ENCODE measurements at regions not wholly inside any gene's neighbourhood (a gene's known extent, or its start where the extent isn't known, plus 50 kb on each side); places are given as distances from the start of the nearest gene placed in this dataset.
"Not testable (repeated sequence)": the region's sequence is repeated elsewhere in the genome, so short reads cannot be mapped to it uniquely, and the experiment has no call there.

GRCh38 chr2:215793747-215794595 lies 219.4 kb downstream of the MREG start:
- DNase-seq = peak; percentile 65

GRCh38 chr2:215791481-215791937 lies 221.8 kb downstream of the MREG start:
- DNase-seq = no peak

DNA sequence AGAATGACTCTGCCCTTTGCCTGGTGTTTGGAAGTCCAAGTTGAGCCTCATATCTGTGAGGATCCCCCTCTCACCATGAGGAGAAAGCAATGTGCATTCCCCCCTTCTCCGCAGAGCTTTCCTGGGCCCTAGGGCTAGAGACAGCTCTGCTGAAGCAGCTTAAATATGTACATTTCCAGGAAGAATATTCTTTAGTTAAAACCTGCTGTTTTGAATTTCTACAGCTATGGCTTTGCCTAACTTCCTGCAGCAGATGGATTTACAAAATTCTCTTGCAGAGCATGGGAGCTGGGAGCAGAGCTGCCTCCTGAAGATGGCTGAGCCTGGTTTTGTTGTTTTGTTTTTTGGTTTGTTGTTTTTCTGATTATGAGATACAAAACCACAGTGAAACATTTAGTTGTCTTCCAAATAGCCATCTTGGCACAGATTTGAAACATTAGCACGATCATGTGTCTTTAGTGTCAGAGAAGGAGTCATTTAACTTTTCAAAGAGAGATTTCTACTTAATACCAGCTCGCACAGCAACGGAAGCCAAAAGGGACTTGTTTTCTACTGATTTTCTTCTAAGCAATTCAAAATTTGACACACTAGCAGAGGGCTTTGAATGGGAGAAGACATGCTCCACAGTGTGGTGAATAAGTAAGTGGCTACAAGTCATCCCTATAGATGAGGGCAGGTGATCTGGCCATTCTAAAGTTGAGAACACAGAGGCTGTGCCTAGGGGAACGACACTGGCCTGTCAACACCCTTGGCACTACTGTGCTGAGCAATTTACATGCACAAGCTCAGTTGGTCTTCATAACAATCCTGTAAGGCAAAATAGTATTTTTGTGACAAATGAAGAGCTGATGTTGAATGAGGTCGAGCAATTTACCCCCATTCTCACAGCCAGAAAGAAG lies 222.6 kb downstream of the MREG start:
- no peak for DNase-seq

- DNase-seq = no peak
These were observed 225.7 kb downstream of the MREG start for GRCh38 chr2:215787565-215788178.

GRCh38 chr2:215787025-215787424 lies 226.3 kb downstream of the MREG start:
- DNase-seq = no peak

GRCh38 chr2:215784371-215784783 lies 229.0 kb downstream of the MREG start:
- DNase-seq = no peak

DNA sequence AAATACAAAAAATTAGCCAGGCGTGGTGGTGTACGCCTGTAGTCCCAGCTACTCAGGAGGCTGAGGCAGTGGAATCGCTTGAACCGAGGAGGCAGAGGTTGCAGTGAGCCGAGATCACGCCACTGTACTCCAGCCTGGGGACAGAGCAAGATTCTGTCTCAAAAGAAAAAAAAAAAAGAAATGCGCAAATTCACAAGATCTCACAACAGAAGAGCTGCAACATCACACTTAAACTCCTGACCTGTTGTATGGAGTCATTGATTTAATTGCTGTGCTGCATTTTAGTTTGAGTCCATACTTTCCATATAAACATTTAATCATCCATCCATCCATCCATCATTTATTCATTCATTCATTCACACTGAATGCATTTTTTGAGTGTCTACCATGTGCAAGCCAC lies 229.7 kb downstream of the MREG start:
- not testable (repeated sequence) for DNase-seq

GRCh38 chr2:215782965-215783364 lies 230.4 kb downstream of the MREG start:
- DNase-seq = no peak

DNA sequence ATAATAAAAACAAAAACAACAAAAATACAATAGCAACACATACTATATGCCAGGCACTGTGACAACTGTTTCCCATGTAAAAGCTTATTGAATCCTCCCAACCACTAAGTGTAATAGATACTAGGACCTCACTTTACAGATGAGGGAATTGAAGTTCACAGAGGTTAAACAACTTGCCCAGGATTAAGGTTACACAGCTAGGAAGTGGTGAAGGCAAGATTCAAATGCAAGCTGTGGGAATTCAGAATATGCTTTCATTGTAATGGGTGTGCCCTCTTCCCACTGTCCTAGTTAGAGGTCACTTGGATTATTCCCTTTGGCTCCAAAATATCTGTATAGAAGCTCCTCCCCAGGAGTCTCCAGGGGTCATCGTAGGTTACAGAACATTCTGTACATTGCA lies 231.1 kb downstream of the MREG start:
- no peak for DNase-seq

DNA sequence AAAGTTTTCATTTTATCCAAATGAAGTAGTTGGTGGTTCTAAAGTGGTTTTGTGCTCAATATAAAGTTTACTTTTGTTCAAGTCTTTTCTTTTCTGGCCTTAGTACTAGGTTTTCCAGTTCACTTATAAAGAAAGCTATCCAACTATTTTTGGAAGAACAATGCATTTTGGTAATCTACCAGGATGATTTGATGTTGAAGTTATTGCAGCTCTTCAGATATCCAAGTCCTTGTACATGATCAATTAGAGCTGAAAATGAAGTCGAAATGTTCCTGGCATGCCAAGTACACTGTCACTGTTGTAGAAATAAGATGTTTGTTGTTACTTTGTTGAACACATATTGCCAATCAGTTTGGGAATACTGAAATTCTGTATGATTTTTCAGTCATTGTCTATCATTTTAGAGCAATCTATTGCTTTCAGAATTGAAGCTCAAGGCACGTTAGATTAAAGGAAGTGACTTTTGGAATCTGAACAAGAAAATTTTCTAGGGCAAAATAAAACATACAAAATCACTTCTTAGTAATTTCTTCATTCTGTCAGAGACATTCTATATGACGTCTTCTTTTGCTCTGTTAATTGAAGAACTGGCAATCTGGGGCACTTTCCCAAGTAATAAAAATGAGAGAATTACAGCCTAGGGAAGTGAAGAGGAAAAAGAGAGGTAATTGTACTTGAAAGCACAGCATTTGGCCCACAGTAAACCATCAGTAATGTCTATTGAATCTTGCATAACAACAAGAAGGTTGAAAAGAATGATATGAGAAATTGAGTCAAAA lies 232.3 kb downstream of the MREG start:
- no peak for DNase-seq

DNA sequence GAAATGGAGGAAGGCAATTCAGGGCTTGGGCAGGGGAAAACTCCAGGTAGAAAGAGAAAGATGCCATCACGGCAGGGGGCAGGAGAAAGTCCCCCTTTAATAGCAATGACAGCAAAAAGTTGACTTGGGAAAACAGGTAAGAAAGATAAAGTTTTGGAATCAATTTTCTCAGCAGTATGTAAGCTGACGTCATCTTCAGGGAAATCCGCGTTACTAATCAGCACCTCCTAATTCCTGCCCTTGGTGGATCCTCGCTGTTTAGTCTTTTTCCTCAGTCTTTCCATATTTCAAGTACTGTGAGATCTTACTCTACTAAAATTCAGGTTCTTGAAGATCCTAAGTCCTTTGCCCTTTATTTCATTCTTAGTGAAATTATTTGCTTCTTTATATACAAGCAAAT lies 233.0 kb downstream of the MREG start:
- DNase-seq = no peak

DNA sequence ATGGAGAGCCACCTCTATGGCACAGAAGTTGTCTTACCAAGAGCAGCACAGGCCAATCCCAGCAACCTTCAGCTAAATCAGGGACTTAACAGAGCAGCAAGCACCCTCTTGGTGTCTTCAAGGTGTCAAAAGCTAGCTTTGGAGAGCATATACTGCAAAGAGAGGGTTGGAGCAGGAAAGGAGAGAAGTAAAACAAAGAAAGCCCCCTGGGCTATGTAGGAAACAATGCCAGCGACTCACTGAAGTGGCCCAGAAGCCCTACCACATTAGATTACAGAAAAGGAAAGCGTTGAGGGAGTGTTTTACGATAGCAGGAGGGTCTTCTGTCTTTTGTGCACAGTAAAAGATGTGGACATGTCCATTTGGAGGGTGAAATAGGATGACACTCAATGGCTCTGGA lies 233.4 kb downstream of the MREG start:
- DNase-seq = no peak

GRCh38 chr2:215777465-215778044 lies 235.8 kb downstream of the MREG start:
- DNase-seq = no peak

DNA sequence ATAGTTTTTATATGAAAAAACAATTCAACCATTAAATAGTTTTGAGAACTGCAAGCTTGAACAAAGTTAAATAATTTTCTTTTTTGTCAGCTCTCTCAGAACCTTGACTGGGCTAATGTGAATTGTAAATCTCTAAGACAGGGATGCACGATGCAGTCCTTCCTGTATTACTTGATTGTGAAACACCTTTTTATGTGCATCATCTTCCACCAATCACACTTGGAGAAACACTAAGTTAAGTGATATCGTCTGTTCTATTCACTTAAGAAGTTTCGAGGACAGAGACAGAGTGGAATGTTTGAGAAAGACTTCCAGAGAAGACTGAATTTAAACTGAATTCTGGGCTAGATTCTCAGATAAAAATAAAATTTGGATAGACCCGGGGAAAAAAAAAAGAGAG lies 238.2 kb downstream of the MREG start:
- DNase-seq = no peak

DNA sequence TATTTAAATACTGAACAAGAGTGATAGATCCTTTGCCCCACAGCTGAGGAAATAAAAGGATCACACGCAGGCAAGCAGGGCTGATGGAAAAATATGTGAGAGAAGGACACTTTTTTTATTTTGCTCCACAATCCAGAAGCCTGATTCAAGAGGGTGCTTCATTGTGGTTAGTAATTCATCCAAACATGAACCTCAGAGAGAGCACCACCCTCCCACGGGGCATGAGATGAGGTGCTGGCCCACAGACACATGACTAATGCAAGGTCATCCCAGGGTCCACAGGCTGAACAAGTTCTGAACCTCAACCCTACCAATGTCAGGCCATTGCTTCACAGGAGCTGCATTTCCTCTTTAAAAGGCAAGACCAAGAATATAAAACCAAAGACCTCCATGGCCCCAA lies 239.6 kb downstream of the MREG start:
- no peak for DNase-seq

GRCh38 chr2:215772634-215773563 lies 240.5 kb downstream of the MREG start:
- DNase-seq = no peak

- no peak for DNase-seq
These were observed 241.3 kb downstream of the MREG start for GRCh38 chr2:215772003-215772402.

DNA sequence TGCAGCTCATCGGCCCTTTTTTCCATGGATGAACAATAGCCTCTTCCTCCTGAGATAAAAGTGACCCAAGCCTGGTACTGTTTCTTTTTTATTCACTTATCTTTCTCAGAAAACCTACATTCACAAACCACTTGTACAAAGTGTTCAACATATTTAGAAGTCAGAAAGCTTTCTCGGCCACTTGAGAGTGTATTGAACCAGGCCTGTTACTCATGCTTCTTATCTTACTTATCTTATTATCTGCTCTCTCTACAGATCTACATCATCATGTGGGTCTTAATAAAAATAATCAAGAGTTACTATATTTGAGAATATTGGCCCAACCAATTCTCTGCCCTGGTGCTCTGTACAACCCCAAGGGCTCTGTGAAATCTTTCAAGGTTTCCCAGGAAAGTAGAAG lies 242.1 kb downstream of the MREG start:
- no peak for DNase-seq

GRCh38 chr2:215770668-215771067 lies 242.7 kb downstream of the MREG start:
- no peak for DNase-seq

GRCh38 chr2:215769246-215769645 lies 244.1 kb downstream of the MREG start:
- no peak for DNase-seq

GRCh38 chr2:215767625-215768024 lies 245.7 kb downstream of the MREG start:
- DNase-seq = no peak
